ENCODE measurements at regions not wholly inside any gene's neighbourhood (a gene's known extent, or its start where the extent isn't known, plus 50 kb on each side); places are given as distances from the start of the nearest gene placed in this dataset.

DNA sequence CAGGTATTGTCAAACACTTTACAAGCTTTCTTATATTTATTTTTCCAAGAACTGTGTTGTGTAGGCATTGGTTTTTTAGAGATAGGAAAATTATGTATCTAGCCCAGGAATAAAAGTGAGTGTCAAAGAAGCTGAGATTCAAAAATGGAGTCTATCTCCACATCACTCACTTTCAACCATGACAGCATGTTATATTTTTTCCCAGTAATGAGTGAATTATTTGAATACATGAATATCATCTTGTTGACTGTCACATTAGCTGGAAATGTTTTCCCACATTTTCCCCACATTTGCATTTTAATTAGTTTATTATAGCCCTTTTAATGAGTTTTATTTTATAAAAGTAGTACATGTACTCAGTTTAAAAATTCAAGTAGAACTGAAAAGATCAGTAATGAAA lies 693.7 kb downstream of the PCDH18 start:
- H3K36me3 ChIP-seq: no peaks in the 10 kb centered on the region
- no peaks in the 10 kb centered on the region for H3K9me3 ChIP-seq
- TF ChIP-seq POLR2A (IDR thresholded peaks at IDR 0.05): no peak
- TF ChIP-seq, protein P1, sequence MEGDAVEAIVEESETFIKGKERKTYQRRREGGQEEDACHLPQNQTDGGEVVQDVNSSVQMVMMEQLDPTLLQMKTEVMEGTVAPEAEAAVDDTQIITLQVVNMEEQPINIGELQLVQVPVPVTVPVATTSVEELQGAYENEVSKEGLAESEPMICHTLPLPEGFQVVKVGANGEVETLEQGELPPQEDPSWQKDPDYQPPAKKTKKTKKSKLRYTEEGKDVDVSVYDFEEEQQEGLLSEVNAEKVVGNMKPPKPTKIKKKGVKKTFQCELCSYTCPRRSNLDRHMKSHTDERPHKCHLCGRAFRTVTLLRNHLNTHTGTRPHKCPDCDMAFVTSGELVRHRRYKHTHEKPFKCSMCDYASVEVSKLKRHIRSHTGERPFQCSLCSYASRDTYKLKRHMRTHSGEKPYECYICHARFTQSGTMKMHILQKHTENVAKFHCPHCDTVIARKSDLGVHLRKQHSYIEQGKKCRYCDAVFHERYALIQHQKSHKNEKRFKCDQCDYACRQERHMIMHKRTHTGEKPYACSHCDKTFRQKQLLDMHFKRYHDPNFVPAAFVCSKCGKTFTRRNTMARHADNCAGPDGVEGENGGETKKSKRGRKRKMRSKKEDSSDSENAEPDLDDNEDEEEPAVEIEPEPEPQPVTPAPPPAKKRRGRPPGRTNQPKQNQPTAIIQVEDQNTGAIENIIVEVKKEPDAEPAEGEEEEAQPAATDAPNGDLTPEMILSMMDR (IDR thresholded peaks at IDR 0.05 in 4 of 5, conservative IDR thresholded peaks at IDR 0.05 in 1 of 5): no peak
- H3K4me1 ChIP-seq: no peaks in the 10 kb centered on the region
- no peak overlapping the region for H3K4me3 ChIP-seq
- ATAC-seq: no peak
- H3K27ac ChIP-seq: no peak overlapping the region
- no peaks in the 10 kb centered on the region for H3K27me3 ChIP-seq
- no peak for DNase-seq
- in situ Hi-C loops (cut with MboI; ENCODE audit: low sequenced_read_pairs in 4 of 4): no loop called here
- intact Hi-C loops (cut with DNase I; ENCODE audit: low total_unique reads): no loop called here

DNA sequence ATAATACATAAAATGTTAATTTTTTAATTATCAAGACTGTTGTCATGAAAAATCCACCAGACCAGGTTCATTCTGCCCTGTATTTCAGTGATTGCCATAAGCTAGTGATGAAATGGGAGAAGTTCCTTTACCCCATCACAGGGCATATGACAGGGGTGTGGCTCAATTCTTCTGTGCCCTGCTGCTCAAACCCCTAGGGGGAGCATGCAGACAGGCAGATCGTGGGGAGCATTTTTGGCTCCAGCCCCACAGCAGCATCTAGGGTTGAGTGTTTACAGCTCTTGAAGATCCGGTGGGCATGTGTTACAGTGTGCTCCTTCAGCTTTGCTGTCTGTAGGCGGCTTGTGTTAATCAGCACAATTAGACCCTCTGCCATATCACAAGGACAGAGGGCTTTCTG lies 700.7 kb downstream of the PCDH18 start:
- Histone ChIP-seq H3K27ac (no peak overlapping the region), H3K4me3 (no peak overlapping the region), H3K36me3 (no peaks in the 10 kb centered on the region), H3K4me1 (no peaks in the 10 kb centered on the region), H3K27me3 (no peaks in the 10 kb centered on the region), H3K9me3 (no peaks in the 10 kb centered on the region)
- intact Hi-C loops (cut with DNase I; ENCODE audit: low total_unique reads) (no loop called here), in situ Hi-C loops (cut with MboI; ENCODE audit: low sequenced_read_pairs in 4 of 4) (no loop called here)
- DNase-seq: no peak
- TF ChIP-seq, protein P1 (IDR thresholded peaks at IDR 0.05 in 4 of 5, conservative IDR thresholded peaks at IDR 0.05 in 1 of 5): no peak
- TF ChIP-seq POLR2A (IDR thresholded peaks at IDR 0.05): no peak
- ATAC-seq: no peak

DNA sequence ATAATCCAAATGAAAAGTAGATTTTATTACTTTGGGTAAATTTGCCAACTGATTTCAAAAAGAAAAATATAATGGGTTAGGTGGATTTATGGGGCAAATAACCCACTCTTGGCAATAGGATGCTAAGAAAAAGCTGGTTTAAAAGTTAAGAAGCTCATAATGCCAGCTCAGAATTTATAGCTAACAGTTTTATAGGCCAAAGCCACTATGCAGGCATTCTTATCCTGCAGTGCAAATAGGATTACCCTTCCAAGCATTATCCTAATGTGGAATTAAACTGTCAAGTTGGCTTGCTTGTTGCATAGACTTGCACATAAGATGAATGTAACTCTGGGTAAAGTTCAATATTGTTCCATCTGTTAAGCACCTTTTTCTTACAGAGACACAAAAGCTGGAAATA lies 703.0 kb downstream of the PCDH18 start:
- in situ Hi-C loops (cut with MboI; ENCODE audit: low sequenced_read_pairs in 4 of 4) (no loop called here), intact Hi-C loops (cut with DNase I; ENCODE audit: low total_unique reads) (no loop called here)
- Histone ChIP-seq H3K27ac (no peak overlapping the region), H3K27me3 (no peaks in the 10 kb centered on the region), H3K4me3 (no peak overlapping the region), H3K9me3 (no peaks in the 10 kb centered on the region), H3K4me1 (no peaks in the 10 kb centered on the region), H3K36me3 (no peaks in the 10 kb centered on the region)
- TF ChIP-seq POLR2A (IDR thresholded peaks at IDR 0.05): no peak
- TF ChIP-seq, protein P1 (IDR thresholded peaks at IDR 0.05 in 4 of 5, conservative IDR thresholded peaks at IDR 0.05 in 1 of 5): no peak
- DNase-seq (no peak), ATAC-seq (no peak)

DNA sequence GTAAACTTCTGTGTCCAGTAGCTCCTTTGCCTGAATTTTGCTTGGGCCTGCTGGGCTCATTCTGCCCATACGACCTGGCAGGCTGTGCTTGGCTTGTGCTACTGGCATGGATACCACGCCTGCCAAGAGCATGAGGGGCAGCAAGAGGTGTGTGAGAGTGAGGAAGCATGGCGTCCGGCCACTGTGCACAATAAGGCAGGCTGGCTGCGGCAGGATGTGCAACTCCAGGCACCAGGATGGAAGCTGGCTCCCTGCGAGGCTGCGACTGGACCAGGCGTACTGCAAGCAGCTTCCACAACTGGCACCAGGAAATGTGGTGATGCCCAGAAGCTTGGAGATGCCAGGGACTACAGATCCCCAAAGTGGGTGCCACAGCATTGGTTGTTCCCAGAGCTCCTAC lies 709.3 kb downstream of the PCDH18 start:
- no peaks in the 10 kb centered on the region for H3K9me3 ChIP-seq
- intact Hi-C loops (cut with DNase I; ENCODE audit: low total_unique reads) (no loop called here), in situ Hi-C loops (cut with MboI; ENCODE audit: low sequenced_read_pairs in 4 of 4) (no loop called here)
- ATAC-seq: no peak
- no peaks in the 10 kb centered on the region for H3K27me3 ChIP-seq
- no peaks in the 10 kb centered on the region for H3K4me1 ChIP-seq
- H3K27ac ChIP-seq: no peak overlapping the region
- TF ChIP-seq, protein P1 (IDR thresholded peaks at IDR 0.05 in 4 of 5, conservative IDR thresholded peaks at IDR 0.05 in 1 of 5): no peak
- TF ChIP-seq POLR2A (IDR thresholded peaks at IDR 0.05): no peak
- no peaks in the 10 kb centered on the region for H3K36me3 ChIP-seq
- no peak for DNase-seq
- H3K4me3 ChIP-seq: no peak overlapping the region

DNA sequence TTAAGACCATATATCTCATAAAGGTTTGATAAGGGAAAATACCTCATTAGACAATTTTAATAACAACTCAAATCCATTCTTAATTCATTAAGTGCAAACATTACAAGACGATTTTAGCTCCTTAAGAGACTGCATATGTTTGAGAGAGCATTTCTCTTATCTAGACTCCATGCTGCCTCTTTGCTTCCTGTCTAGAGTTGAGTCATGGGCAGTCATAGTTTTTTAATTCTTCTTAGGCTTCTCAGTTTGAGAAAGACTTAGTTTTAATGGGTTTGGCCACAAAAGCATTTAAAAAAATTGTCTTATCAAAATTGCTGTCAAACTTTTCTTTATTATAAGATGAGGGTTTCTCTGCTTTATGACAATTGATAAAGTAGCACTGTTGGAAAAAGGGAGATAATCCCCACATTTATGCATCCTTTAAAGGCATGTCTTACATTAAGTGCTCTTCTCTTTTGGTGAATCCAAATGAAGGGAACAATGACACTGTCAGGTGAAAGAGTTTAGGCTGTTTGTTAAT lies 713.4 kb downstream of the PCDH18 start:
- Histone ChIP-seq H3K4me1 (no peaks in the 10 kb centered on the region), H3K27me3 (no peaks in the 10 kb centered on the region), H3K4me3 (no peak overlapping the region), H3K36me3 (no peaks in the 10 kb centered on the region), H3K9me3 (no peaks in the 10 kb centered on the region), H3K27ac (no peak overlapping the region)
- intact Hi-C loops (cut with DNase I; ENCODE audit: low total_unique reads) (no loop called here), in situ Hi-C loops (cut with MboI; ENCODE audit: low sequenced_read_pairs in 4 of 4) (no loop called here)
- no peak for ATAC-seq
- TF ChIP-seq, protein P1 (IDR thresholded peaks at IDR 0.05 in 4 of 5, conservative IDR thresholded peaks at IDR 0.05 in 1 of 5): no peak
- TF ChIP-seq POLR2A (IDR thresholded peaks at IDR 0.05): no peak
- no peak for DNase-seq
